Nephron progenitor cell (in vitro differentiated cells): ENCODE measurements at regions not wholly inside any gene's neighbourhood (a gene's known extent, or its start where the extent isn't known, plus 50 kb on each side); places are given as distances from the start of the nearest gene placed in this dataset.

ENCODE experiments used
- DNase-seq: peaks from one replicate; pipeline ENCODE4 v3.0.0; 2021
- H3K27ac Mint-ChIP-seq: 2 replicates; pipeline ENCODE4 v1.8.0; 2021; ENCODE audit warnings: mild to moderate bottlenecking, moderate library complexity, mixed read lengths
- H3K27me3 Mint-ChIP-seq: 2 replicates; pipeline ENCODE4 v1.8.0; 2021; ENCODE audit warnings: mild to moderate bottlenecking, low read depth, mixed read lengths; ENCODE audit not compliant: poor library complexity
- H3K36me3 Mint-ChIP-seq: 2 replicates; pipeline ENCODE4 v1.8.0; 2021; ENCODE audit warnings: low read depth, mixed read lengths
- H3K4me1 Mint-ChIP-seq: 2 replicates; pipeline ENCODE4 v1.8.0; 2021; ENCODE audit warnings: mixed read lengths
- H3K4me3 Mint-ChIP-seq: 2 replicates; pipeline ENCODE4 v1.8.0; 2021; ENCODE audit warnings: mild to moderate bottlenecking, moderate library complexity, mixed read lengths
- H3K9me3 Mint-ChIP-seq: 2 replicates; pipeline ENCODE4 v1.8.0; 2021; ENCODE audit warnings: mild to moderate bottlenecking, moderate library complexity, mixed read lengths
- CTCF ChIP-seq: fragments of 200-600 bp; sonication (generic); IDR thresholded peaks from 2 replicates; pipeline ENCODE4 v1.5.0; 2021; ENCODE audit warnings: antibody characterized with exemption

GRCh38 chr5:56386046-56386445 lies 152.9 kb upstream of the ANKRD55 start:
- H3K9me3 Mint-ChIP-seq = peaks cover 10% of the 10 kb centered on the region
- peaks cover 9% of the 10 kb centered on the region for H3K4me1 Mint-ChIP-seq
- TF ChIP-seq CTCF = no peak
- no peak for DNase-seq
- H3K27ac Mint-ChIP-seq = no peak overlapping the region
- H3K36me3 Mint-ChIP-seq = no peaks in the 10 kb centered on the region
- H3K4me3 Mint-ChIP-seq = no peak overlapping the region
- H3K27me3 Mint-ChIP-seq = peaks cover 2% of the 10 kb centered on the region

DNA sequence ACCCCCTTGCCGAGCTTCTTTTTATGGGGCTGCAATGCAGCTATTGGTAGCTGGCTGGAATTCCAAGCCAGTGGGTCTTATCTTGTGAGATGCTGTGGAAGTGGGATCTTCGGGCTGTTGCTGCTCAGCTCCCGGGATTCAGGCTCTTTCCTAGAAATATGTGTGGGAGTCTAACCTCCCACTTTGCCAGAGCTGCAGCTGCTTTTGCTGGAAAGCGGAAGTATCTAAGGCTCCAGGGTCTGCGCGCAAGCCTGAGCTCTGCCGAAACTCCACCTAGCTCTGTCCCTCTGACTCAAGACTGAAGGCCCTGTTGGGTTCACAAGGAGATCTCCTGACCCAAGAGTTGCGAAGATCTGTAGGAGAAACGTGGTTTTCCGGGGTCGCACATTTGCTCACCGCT lies 151.1 kb upstream of the ANKRD55 start:
- no peak for DNase-seq
- no peak for TF ChIP-seq CTCF
- Mint-ChIP-seq H3K27me3 (peaks cover 2% of the 10 kb centered on the region), H3K4me3 (no peak overlapping the region), H3K4me1 (peaks cover 9% of the 10 kb centered on the region), H3K27ac (no peak overlapping the region), H3K36me3 (no peaks in the 10 kb centered on the region), H3K9me3 (peaks cover 5% of the 10 kb centered on the region)

DNA sequence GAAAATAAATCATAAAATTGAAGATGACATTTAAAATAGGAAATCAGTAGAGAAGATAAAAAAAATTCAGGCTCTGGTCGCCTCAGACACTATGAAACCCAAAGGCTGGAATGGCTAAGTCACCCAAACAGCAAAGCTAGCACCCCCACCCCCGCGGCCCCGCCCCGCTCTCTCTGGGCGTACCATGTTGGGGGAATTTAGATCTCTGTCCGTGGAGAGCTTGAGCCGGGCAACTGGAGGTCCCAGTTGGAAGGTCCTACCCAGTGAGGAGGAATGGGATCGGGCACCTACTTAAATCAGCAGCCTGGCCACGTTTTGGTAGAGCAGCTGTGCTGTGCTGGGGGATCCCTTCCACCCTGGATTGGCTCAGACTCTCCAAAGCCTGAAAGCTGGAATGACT lies 150.6 kb upstream of the ANKRD55 start:
- H3K4me1 Mint-ChIP-seq = peaks cover 9% of the 10 kb centered on the region
- no peak overlapping the region for H3K27ac Mint-ChIP-seq
- DNase-seq = no peak
- peaks cover 5% of the 10 kb centered on the region for H3K9me3 Mint-ChIP-seq
- TF ChIP-seq CTCF = no peak
- H3K4me3 Mint-ChIP-seq = no peak overlapping the region
- H3K36me3 Mint-ChIP-seq = no peaks in the 10 kb centered on the region
- peaks cover 2% of the 10 kb centered on the region for H3K27me3 Mint-ChIP-seq

- no peaks in the 10 kb centered on the region for H3K36me3 Mint-ChIP-seq
- DNase-seq = no peak
- H3K4me3 Mint-ChIP-seq = no peak overlapping the region
Observed at GRCh38 chr5:56382896-56383295, 149.8 kb upstream of the ANKRD55 start.

GRCh38 chr5:56377573-56377972 lies 144.4 kb upstream of the ANKRD55 start:
- H3K9me3 Mint-ChIP-seq = peaks cover 40% of the 10 kb centered on the region
- DNase-seq = no peak
- peaks cover 18% of the 10 kb centered on the region for H3K36me3 Mint-ChIP-seq
- H3K27ac Mint-ChIP-seq = no peak overlapping the region
- no peaks in the 10 kb centered on the region for H3K4me1 Mint-ChIP-seq
- TF ChIP-seq CTCF = no peak
- no peak overlapping the region for H3K4me3 Mint-ChIP-seq
- H3K27me3 Mint-ChIP-seq = peaks cover 5% of the 10 kb centered on the region

More at GRCh38 chr5:56382896-56383295, 149.8 kb upstream of the ANKRD55 start:
- TF ChIP-seq CTCF = no peak
- Mint-ChIP-seq H3K27me3 (peaks cover 2% of the 10 kb centered on the region), H3K27ac (no peak overlapping the region), H3K9me3 (peaks cover 5% of the 10 kb centered on the region), H3K4me1 (peaks cover under 1% of the 10 kb centered on the region)

- no peaks in the 10 kb centered on the region for H3K4me1 Mint-ChIP-seq
- no peak overlapping the region for H3K27ac Mint-ChIP-seq
Observed at GRCh38 chr5:56376128-56376527, 143.0 kb upstream of the ANKRD55 start.

More at GRCh38 chr5:56376128-56376527, 143.0 kb upstream of the ANKRD55 start:
- H3K9me3 Mint-ChIP-seq = peaks cover 48% of the 10 kb centered on the region
- no peak overlapping the region for H3K4me3 Mint-ChIP-seq
- H3K27me3 Mint-ChIP-seq = peaks cover 3% of the 10 kb centered on the region
- H3K36me3 Mint-ChIP-seq = peaks cover 18% of the 10 kb centered on the region
- no peak for DNase-seq
- TF ChIP-seq CTCF = no peak
